K562 (cell line): ENCODE measurements at regions not wholly inside any gene's neighbourhood (a gene's known extent, or its start where the extent isn't known, plus 50 kb on each side); places are given as distances from the start of the nearest gene placed in this dataset.

Experiments
- SMAD3 ChIP-seq: fragments of 450-650 bp; formaldehyde crosslinking; conservative IDR thresholded peaks from 2 replicates; pipeline ENCODE4 v1.4.0; 2020; ENCODE audit warnings: mild to moderate bottlenecking
- YBX1 ChIP-seq: fragments of 450-650 bp; IDR thresholded peaks from 2 replicates; pipeline ENCODE4 v1.7.1; 2016; ENCODE audit warnings: mild to moderate bottlenecking
- TF ChIP-seq, protein P1 (sequence below), 3 experiments: fragments of 200-800 bp in 1 of 3; fragments of 250-450 bp in 1 of 3; fragments of 450-650 bp in 1 of 3; sonication (Bioruptor Pico) in 1 of 3; sonication (Bioruptor generic) in 1 of 3; formaldehyde crosslinking in 1 of 3; IDR thresholded peaks; 2 replicates each; pipeline versions ENCODE4 v1.6.1 to v1.8.0; 2016 to 2022; ENCODE audit warnings: mild to moderate bottlenecking in 2 of 3, missing genetic modification characterization in 2 of 3, missing compliant biosample characterization in 1 of 3, moderate library complexity in 1 of 3

DNA sequence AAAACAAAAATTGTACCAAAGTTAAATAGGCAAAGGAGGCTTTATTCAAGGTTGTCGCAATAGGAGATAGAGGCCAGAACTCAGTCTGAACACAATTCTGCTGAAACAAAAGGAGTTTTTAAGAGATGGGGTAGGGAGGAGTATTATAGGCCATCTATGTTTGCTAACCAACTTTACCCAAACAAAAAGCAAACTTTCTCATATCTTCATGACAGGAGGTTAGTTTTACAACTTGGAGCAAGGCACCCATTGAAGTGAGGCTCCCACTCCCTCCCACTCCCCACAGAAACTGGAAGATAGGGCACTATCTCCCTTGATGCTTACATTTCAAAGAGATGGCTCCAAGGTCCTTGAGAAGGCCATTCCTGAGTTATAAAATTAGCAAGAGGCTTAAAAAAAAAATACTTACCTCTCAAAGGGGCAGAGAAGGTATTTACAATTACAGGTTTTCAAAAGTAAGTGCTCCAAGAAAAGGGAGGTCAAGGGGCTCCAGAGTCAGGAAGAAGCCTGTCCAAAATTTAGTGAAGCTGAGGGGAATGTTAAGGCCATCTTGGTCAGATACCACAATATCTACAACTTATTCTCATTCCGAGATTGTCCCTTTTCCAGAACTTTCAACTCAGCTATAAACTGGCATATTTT is 84.4 kb upstream of the DHRS4 start:
- TF ChIP-seq YBX1 (no peak), SMAD3 (no peak)
- TF ChIP-seq, protein P1, sequence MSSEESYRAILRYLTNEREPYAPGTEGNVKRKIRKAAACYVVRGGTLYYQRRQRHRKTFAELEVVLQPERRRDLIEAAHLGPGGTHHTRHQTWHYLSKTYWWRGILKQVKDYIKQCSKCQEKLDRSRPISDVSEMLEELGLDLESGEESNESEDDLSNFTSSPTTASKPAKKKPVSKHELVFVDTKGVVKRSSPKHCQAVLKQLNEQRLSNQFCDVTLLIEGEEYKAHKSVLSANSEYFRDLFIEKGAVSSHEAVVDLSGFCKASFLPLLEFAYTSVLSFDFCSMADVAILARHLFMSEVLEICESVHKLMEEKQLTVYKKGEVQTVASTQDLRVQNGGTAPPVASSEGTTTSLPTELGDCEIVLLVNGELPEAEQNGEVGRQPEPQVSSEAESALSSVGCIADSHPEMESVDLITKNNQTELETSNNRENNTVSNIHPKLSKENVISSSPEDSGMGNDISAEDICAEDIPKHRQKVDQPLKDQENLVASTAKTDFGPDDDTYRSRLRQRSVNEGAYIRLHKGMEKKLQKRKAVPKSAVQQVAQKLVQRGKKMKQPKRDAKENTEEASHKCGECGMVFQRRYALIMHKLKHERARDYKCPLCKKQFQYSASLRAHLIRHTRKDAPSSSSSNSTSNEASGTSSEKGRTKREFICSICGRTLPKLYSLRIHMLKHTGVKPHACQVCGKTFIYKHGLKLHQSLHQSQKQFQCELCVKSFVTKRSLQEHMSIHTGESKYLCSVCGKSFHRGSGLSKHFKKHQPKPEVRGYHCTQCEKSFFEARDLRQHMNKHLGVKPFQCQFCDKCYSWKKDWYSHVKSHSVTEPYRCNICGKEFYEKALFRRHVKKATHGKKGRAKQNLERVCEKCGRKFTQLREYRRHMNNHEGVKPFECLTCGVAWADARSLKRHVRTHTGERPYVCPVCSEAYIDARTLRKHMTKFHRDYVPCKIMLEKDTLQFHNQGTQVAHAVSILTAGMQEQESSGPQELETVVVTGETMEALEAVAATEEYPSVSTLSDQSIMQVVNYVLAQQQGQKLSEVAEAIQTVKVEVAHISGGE (CRISPR knock-in tag; IDR thresholded peaks at IDR 0.05) = no peak
